ENCODE measurements at regions not wholly inside any gene's neighbourhood (a gene's known extent, or its start where the extent isn't known, plus 50 kb on each side); places are given as distances from the start of the nearest gene placed in this dataset.
A peak's percentile ranks its signal among the peaks of the same experiment; 100 is the strongest.

DNA sequence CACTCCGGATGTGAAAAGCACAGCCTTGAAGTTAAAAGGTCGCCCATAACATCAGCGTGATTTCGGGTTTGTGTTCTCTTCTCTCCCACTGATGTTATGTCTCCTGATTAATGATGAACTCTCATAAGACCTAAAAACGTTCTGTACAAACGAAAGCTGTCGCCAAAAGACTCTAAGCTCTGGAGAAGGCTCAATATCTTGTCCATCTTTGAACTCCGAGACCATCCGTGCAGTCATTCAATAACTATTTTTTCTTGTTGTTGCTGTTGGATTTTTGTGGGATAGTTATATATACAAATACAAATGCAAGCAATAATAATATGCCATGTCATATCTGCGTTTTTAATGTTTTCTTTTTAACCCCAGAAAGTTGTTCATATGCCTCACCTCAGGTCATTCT, 291.8 kb upstream of the MARCKS start:
- DNase-seq (ENCODE audit: low spot score) = no peak

DNA sequence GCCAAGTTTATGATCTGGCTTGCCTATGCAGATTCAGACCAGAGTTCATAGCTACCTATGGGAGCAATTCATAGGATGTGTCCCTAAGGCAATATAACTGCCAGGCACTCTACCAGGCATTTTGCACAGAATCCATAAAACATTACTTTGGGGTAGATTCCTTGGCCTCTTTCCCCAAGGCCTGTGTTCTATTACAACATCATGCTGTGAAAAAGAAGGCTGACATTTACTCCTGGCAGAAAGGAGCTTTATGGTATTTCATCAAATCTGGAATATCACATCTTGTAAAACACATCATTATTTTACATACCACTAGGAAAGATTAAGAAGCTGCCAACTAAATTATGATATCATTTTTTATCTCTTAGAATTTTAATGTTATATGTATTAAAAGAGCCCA, 287.0 kb upstream of the MARCKS start:
- DNase-seq (ENCODE audit: low spot score) = no peak

DNA sequence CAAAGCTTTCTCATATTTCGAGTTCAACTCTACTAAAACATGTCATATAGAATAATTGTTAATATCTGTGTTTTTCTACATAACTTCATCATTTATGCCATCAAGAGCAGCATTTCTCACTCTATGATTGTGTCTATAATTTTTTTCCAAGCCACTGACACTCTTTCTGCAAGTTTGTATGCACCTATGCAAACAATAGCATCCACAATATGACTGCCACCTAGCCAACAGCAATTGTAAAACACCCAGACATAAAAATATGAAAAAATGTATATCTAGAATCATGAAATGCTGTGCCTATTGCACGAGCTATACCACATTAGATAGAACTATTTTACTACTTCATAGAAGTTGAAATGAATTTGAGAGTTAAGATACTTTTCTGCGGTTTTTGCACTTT, 286.5 kb upstream of the MARCKS start:
- no peak for DNase-seq (ENCODE audit: low spot score)

DNA sequence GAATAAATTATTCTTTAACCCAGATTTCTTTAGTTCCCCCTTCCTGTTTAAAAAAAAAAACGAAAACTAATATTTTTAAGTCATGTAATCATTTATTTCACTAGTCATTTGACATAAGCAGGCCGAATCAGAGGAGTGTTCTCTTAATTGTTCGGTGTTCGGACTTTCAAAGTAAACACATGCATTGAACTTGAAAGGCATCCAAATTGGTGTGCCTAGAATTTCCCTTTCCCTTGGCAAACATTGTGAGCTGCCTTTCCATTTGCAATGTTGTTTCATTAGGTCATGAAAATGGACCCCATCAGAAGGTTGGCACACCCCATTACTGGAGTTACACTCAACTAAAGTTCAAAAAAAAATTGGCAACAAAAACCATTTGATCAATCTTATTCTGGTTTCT, 283.0 kb upstream of the MARCKS start:
- no peak for DNase-seq (ENCODE audit: low spot score)

GRCh38 chr6:113576310-113576709, 280.8 kb upstream of the MARCKS start:
- DNase-seq (ENCODE audit: low spot score) = no peak

DNA sequence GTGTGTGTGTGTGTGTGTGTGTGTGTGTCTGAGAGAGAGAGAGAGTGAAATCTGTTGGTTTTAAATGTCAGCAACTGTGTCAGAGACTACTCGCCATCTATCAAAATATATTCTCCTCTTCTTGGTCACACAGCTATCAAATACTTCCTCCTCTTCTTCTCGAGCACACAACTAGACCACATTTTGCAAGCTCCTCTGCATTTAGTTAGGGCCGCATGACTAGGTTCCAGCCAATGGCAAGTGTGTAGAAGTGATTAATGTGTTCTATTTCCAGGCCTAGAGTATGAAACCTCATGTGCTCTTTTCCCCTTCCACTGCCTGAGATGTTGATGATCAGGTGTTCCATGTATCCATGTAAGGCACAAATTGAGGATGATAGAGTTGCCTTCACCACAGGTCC, 278.5 kb upstream of the MARCKS start:
- DNase-seq (ENCODE audit: low spot score) = no peak

- no peak for DNase-seq (ENCODE audit: low spot score)
These were observed 272.4 kb upstream of the MARCKS start for GRCh38 chr6:113584767-113585166.

DNA sequence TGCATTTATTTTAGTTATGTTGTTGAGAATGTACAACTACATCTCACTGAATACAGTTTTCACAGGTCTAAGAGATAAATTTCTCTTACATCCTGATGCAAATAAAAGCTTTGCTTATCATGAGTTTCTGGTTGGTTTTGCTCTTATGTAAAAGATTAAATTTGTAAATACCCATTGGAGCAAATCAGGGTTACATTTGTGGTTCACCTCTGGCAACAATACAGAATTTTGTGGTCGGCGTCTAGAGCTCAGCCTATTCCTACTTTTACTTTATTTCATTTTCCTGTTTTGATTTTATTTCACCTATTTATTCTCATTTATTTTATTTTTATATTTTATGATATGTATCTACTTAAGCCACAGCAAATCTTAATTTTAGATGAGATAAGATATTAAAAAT, 271.9 kb upstream of the MARCKS start:
- DNase-seq (ENCODE audit: low spot score) = no peak

DNA sequence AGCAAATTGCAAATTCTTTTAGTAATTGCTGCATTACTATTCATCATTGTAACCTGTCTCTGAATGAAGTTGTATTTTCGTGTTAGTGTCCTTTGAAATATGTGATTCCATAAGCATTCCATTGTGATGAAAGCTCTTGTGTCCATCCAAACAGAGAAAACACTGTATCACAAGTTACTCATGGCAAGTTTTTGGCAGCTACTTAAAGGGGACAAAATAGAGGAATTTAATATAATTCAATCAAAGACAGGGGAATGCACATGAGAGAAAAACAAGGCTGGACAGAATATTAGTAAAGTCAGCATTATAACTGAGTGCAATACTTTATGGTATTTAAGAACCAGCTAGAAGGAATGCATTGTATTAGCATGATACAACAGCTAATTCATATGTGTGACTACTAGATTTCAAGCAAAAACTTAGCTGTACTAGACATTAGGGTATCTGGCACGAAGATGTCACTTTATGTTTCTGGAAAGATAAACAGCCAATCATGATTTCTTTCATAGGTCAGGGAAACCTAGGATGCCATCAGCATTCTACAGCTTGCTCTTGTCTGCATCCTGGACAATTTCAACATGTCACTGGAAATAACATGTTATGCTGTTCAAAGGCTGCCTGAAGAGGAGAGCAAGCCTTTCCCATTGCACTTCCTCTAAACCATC, 270.6 kb upstream of the MARCKS start:
- no peak for DNase-seq (ENCODE audit: low spot score)

DNA sequence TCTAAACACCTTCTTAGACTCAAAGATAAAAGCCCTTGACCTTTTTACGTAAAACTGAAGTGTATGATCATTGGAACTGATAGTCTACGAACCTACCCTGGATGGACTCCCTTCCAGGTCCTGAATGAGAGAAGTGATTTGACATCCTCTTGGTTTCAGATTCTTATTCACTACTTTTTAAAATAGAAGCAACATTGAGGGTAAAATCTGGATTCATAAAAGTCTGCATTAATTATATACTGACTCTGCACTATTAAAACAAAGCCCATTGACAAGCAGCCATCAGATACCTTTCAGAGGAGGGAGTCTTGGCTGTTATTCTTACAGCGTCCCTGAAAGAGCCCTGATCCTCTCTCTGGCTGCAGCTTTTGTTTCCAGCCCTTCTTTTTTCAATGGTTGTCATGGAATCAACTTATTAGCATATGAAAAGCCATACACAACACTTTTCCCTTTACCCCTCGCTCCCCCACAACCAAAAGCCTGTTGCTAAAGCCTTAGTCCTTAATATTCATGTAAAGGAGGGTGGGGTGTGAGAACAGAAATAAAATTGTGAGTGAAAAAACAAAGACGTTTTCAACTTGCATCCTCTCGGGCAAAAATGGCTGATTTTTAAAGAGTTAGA, 270.0 kb upstream of the MARCKS start:
- DNase-seq (ENCODE audit: low spot score) = no peak

DNA sequence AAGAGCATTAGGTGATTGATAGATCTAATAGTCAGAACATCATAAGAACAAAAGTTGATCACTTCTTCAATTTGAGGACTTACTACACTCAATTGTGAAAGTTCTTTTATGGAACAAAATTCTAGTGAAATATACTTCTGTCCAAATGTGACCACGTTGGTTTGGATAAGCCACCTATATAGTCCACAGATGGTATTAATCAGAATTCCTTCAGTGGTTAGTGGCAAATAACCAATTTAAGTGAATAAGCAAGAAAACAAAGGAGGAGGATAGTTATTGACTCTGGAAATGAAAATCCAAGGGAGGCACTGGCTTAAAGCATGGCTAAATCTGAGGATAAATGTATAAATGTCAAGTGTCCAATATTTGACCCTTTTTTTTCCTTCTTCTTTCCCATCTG, 268.5 kb upstream of the MARCKS start:
- DNase-seq (ENCODE audit: low spot score) = no peak

GRCh38 chr6:113591896-113592827, 265.0 kb upstream of the MARCKS start:
- peak; percentile 71 for DNase-seq (ENCODE audit: low spot score)

- DNase-seq (ENCODE audit: low spot score) = no peak
These were observed 262.4 kb upstream of the MARCKS start for GRCh38 chr6:113594726-113595125.

DNA sequence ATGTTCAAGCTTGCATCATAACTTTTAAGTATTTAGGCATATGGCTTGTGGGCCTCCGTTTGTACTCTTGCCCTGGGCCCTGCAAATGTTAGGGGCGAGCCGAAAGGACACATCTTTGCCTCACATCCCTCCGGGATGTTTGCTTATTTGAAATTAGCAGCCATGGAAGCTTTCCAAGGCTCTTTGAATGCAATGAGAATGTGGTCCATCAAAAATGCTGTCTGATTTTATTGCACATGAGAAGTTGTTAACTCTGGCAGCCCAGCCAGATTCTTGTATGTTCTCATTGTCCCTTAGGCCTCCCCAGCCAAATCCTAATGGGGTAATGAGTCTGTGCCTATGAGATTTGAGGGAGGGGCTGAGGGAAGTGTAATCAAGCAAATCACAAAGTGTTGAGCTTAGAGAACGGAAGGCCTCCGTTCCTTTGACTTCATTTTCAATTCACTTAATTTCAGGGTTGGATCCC, 261.2 kb upstream of the MARCKS start:
- no peak for DNase-seq (ENCODE audit: low spot score)

GRCh38 chr6:113596387-113597230, 260.5 kb upstream of the MARCKS start:
- no peak for DNase-seq (ENCODE audit: low spot score)

DNA sequence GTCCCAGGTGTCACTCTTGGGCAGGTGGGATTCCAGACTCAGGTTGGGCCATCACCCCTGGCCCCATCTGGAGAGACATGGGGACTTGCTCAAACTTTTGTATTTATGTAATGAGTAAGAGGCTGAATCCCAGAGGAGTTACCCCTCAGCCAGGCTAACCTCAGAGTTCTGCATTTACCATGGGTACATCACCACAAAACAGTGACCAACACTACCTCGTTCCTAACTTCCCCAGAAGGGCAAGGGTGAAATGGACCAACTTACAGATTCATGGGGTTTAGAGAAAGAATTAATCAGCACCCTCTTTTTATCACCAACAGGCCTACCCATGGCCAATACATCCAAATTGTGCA, 259.9 kb upstream of the MARCKS start:
- DNase-seq (ENCODE audit: low spot score) = no peak

DNA sequence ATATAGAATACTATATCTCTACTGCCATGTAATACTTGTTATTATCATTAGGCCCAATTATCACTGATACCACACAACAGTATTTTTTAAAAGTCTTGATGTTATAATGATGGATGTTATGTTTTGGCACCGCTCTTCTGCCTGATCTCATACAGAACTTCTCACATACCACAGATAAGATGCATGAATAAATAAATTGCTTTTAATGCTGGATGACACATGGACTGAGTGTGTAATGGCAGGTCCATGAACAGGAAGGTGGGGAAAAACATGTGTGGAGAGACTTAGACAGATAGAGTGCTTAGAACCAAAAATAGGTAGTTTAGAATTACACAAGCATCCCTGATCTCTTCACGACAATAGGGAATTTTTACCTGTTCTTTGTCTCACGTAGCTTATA, 258.4 kb upstream of the MARCKS start:
- DNase-seq (ENCODE audit: low spot score) = no peak

- DNase-seq (ENCODE audit: low spot score) = no peak
These were observed 257.7 kb upstream of the MARCKS start for GRCh38 chr6:113599444-113599843.

DNA sequence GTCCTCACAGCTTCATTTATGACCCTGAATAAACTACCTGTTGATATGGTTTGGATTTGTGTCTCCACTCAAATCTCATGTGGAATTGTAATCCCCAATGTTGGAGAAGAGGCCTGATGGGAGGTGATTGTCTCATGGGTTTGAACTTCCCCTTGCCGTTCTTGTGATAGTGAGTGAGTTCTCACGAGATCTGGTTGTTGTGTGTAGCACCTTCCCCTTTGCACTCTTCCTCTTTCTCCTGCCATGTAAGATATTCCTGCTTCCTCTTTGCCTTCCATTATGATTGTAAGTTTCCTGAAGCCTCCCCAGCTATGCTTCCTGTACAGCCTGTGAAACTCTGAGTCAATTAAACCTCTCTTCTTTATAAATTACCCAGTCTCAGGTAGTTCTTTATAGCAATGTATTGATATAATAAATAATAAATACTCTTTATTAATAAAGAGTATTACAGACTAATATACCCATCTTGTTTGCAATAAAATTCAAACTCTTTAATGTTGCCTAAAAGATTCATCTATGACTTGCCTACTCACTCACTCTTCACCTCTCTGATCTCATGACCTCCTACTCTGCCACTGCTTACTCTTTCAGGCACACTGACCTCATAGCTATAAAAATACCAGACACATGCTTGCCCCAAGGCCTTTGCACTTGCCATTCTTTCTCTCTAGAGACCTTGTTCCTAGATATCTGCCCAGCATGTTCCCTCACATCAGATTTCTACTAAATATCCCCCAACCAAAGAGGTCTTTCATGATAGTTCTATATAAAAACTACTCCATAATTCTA, 256.4 kb upstream of the MARCKS start:
- no peak for DNase-seq (ENCODE audit: low spot score)

- DNase-seq (ENCODE audit: low spot score) = peak; percentile 16
These were observed 249.2 kb upstream of the MARCKS start for GRCh38 chr6:113607821-113608545.
